ENCODE measurements at regions not wholly inside any gene's neighbourhood (a gene's known extent, or its start where the extent isn't known, plus 50 kb on each side); places are given as distances from the start of the nearest gene placed in this dataset.

- TF ChIP-seq, protein P1, sequence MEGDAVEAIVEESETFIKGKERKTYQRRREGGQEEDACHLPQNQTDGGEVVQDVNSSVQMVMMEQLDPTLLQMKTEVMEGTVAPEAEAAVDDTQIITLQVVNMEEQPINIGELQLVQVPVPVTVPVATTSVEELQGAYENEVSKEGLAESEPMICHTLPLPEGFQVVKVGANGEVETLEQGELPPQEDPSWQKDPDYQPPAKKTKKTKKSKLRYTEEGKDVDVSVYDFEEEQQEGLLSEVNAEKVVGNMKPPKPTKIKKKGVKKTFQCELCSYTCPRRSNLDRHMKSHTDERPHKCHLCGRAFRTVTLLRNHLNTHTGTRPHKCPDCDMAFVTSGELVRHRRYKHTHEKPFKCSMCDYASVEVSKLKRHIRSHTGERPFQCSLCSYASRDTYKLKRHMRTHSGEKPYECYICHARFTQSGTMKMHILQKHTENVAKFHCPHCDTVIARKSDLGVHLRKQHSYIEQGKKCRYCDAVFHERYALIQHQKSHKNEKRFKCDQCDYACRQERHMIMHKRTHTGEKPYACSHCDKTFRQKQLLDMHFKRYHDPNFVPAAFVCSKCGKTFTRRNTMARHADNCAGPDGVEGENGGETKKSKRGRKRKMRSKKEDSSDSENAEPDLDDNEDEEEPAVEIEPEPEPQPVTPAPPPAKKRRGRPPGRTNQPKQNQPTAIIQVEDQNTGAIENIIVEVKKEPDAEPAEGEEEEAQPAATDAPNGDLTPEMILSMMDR (IDR thresholded peaks at IDR 0.05) = no peak
- TF ChIP-seq POLR2A (IDR thresholded peaks at IDR 0.05) = no peak
Observed at GRCh38 chr10:59063491-59063890, 113.0 kb upstream of the PHYHIPL start.
